GM19043 (cell line): ENCODE measurements at regions not wholly inside any gene's neighbourhood (a gene's known extent, or its start where the extent isn't known, plus 50 kb on each side); places are given as distances from the start of the nearest gene placed in this dataset.
"Not testable (repeated sequence)": the region's sequence is repeated elsewhere in the genome, so short reads cannot be mapped to it uniquely, and the experiment has no call there.

ENCODE experiments used
- ATAC-seq: cut with Tn5 transposase; IDR thresholded peaks from one replicate; pipeline ENCODE4 v1.9.1; 2021; ENCODE audit warnings: low read depth; ENCODE audit not compliant: unreplicated experiment

- ATAC-seq: no peak
These were observed 448.1 kb upstream of the TRAM1L1 start for GRCh38 chr4:117533501-117533900.

DNA sequence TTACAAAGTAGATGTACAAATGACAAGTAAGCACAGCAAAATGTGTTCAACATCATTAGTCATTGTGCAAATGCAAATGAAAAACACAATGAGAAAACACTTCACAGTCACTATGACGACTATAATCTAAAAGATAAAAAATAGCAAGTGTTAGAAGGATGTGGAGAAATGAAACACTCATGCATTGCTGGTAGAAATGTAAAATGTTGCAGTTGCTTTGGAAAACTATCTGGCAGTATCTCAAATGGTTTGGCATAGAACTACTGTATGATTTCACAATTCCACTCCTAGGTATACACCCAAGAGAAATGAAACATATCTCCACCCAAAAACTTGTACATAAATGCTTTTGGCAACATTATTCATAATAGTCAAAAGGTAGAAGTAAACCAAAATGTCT lies 459.7 kb upstream of the TRAM1L1 start:
- ATAC-seq: no peak

GRCh38 chr4:117549524-117549923 lies 464.1 kb upstream of the TRAM1L1 start:
- no peak for ATAC-seq

DNA sequence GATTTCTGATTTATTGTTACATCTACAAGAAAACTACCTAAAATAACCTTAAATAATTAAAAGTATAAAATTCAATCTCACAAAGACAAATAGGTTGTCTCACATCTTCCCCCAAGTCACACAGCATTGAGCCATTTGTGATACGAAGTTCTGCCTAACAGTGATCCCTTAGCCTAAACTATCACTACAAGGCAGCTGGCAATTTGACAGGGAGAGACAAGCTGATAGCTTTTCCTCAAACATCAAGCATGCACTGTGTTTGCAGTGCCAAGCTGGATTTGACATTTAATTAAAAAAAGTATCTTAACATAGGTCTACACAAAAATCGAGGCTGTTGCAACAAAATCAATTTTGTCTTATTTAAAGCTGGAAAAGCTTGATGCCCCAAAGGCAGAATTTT lies 464.7 kb upstream of the TRAM1L1 start:
- no peak for ATAC-seq

DNA sequence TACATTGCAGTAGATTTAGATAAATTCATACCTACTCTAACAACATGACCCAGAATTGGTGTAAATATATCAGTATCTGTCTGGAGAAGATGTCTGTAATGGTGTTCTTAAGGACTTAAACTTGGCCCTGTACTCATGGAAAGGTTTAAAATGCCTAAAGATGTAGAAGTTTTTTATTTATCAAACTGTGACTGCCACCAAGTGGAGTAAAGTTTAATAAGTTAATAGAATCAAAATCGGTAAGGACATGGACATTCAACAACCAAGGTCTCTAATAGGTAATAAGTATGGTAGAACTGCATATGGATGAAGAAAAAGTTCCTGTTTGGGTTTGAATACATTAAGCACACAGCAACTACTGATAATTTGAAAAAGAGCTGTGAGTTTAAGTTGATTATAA lies 474.0 kb upstream of the NDST3 start:
- no peak for ATAC-seq

DNA sequence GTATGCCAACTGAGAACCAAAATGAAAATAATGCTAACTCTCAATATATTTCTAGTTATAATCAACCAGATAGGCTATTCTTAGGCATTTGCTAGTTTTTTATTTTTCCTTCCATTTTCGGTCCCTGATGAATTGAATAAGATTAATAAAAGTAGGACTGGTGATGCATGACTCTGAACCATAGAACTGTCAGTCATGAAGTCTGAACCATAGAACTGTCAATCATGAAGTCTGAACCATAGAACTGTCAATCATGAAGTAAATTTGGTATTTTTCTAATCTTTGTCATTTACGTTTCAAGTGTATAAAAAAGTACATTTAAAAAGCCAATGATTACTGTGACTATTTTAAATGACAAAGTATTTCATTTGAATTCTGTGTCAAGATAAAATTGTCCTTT lies 460.2 kb upstream of the NDST3 start:
- no peak for ATAC-seq

DNA sequence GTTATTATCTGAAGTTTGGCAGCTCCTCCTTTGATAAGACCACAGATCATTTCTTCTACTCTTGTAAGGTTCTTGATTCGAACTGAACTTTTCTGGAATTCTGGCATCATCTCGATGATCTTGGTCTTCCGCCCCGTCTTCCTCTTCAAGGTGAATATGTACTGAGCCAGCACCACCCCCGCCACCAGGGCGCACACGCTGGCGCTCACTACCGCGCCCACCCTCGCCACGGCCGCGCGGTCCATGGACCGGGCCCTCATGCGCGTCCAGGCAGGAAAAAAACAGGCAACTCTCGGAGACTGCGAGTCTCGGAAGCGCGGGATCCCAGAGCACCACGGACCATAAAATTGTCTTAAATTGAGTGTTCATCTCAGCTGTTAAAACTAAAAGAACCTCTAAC lies 458.4 kb upstream of the NDST3 start:
- no peak for ATAC-seq

DNA sequence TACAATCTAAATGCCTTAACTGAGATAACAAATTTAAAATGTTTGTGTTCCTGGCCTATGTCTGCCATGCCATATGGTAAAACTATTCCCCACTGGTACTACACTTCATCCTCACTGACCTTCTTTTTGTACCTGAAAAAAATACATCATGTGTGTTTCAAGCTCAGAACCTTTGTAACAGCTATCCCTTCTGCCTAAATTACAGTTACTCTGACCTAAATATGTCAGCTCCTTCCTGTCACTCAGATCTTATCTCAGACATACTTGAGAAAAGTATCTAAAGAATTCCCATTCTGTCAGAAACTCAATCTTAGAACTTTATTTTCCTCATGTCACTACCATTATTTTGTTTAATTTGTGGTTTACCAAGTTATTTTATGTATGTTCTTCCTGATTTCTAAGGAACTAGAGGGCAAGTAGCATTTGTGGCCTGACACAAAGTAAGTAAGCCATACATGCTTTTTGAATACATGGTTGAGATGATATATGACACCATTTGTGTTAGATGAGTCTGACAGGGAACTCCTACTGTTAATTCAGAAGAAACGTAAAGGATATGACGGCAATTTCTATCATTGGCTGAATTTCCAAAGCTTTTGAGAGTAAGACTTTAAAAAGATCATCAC lies 456.5 kb upstream of the NDST3 start:
- no peak for ATAC-seq

- no peak for ATAC-seq
These were observed 445.5 kb upstream of the NDST3 start for GRCh38 chr4:117588771-117589170.

DNA sequence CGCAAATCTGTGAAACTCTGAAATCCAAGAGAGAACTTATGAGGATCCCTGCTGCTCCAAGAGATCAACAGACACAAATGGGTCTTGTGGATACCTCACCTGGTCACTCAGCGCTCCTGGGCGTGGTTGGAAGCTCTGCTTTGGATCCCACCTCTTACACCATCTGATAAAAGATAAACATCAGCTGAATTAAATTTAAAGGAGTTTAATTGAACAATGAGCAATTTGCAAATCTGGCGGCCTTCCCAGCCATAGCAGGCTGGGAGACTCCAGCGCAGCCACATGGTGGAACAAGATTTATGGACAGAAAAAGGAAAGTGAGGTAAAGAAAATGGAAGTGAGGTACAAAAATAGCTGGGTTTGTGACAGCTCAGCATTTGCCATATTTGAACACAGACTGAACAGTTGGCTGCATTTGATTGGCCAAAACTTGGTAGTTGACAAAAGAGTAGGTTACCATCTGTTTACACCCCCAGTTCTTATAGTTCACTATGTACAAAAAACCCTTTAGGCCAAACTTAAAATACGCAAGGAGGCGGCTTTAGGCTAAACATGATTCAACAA lies 437.3 kb upstream of the NDST3 start:
- no peak for ATAC-seq

GRCh38 chr4:117599393-117599792 lies 434.9 kb upstream of the NDST3 start:
- not testable (repeated sequence) for ATAC-seq

- ATAC-seq: not testable (repeated sequence)
These were observed 433.4 kb upstream of the NDST3 start for GRCh38 chr4:117600936-117601335.

- ATAC-seq: no peak
These were observed 423.5 kb upstream of the NDST3 start for GRCh38 chr4:117610706-117611308.

DNA sequence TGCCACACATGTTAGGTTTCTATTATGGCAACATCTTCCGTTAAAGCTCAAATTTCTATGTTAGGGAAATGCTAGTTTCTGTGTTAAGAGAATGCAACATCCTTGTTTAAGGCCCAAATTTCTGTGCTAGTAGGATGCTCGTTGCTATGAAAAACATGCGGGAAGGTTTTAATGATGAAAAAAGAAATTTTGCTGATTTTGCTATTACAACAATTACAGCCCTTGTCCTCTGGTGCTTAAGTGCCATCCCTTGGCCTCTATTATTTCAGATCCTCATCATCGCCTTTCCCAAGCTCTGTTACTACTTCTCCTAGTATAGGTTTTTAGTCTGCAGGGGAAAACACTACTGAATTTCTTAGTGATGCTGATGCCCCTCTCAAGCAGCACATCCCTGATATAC lies 412.6 kb upstream of the NDST3 start:
- no peak for ATAC-seq

DNA sequence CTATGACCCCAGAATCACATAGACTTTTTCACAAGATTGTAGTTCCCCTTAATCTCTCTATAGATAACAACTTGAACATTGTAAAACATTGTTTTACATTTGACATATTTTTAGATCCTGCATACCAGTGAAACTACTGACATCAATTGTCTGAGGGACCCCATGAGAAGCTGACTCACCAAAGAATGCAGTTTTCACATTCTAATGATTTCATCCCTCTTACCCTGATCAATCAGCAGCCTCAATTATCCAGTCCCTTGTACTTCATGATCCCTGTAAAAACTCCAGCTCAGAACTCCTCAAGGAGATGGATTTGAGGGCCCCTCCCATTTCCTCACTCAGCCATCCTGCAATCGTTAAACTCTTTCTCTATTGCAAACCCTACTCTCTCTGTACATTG lies 411.0 kb upstream of the NDST3 start:
- ATAC-seq: no peak

- no peak for ATAC-seq
These were observed 407.6 kb upstream of the NDST3 start for GRCh38 chr4:117626664-117627063.

- ATAC-seq: no peak
These were observed 399.6 kb upstream of the NDST3 start for GRCh38 chr4:117634716-117635115.

DNA sequence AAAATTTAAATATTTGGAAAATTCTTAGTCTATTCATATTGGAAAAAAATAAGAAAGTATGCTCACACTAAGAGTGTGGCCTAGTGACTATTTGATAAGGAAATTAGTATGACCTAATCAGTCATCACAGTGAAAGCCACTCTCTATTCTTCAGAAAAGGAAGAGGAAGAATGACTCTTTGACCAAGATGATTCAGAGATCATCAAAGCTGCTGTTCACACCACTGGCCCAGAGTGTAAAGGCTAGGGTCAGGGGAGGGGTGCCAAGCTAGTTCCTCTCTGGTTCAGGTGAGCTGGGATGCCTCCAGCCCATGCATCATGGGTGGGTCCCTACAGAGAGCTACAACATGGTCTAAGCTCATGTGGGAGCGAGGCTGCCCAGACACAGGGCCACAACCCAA lies 396.9 kb upstream of the NDST3 start:
- ATAC-seq: no peak

GRCh38 chr4:117640836-117641235 lies 393.4 kb upstream of the NDST3 start:
- no peak for ATAC-seq

GRCh38 chr4:117641519-117641918 lies 392.8 kb upstream of the NDST3 start:
- ATAC-seq: no peak

- ATAC-seq: no peak
These were observed 380.2 kb upstream of the NDST3 start for GRCh38 chr4:117654079-117654478.

DNA sequence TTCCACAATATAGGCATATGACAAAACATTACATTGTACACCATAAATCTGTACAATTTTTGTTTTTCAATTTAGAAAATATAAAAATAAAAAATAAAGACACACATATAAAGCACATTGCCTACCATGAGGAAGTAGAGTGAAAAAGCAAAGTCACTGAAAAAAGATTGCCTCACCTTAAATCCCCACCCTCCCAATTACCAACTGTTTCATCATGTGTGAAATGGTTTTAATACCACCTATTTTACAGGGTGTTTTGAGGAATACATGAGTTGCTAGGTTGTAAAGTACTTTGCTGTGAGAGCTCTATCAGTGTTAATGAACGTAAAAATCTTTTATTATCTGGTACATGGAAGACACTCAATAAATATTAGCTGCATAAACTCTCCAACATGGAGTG lies 373.6 kb upstream of the NDST3 start:
- no peak for ATAC-seq
